Endometrium (tissue), 2 donors: ENCODE measurements at regions not wholly inside any gene's neighbourhood (a gene's known extent, or its start where the extent isn't known, plus 50 kb on each side); places are given as distances from the start of the nearest gene placed in this dataset.

Experiments
- FAIRE-seq: peaks from 2 replicates; lab custom pipeline; 2012; peaks lifted over from hg19 to GRCh38; lab: Jason Lieb, UNC
- donor health status: control.
- donor health status: control.

GRCh38 chr1:172801771-172802322 is 142.9 kb downstream of the FASLG start:
- FAIRE-seq, result no peak

GRCh38 chr1:172809750-172810149 is 150.8 kb downstream of the FASLG start:
- FAIRE-seq, result no peak

- FAIRE-seq, result no peak
These were observed 151.7 kb downstream of the FASLG start for GRCh38 chr1:172810480-172811175.

GRCh38 chr1:172811694-172812093 is 152.8 kb downstream of the FASLG start:
- FAIRE-seq, result no peak

GRCh38 chr1:172812118-172812517 is 153.2 kb downstream of the FASLG start:
- FAIRE-seq, result no peak

GRCh38 chr1:172813330-172813729 is 154.4 kb downstream of the FASLG start:
- FAIRE-seq, result no peak

- FAIRE-seq, result no peak
These were observed 155.5 kb downstream of the FASLG start for GRCh38 chr1:172814428-172814827.

- FAIRE-seq, result no peak
These were observed 156.8 kb downstream of the FASLG start for GRCh38 chr1:172815740-172816139.

GRCh38 chr1:172818841-172819527 is 160.1 kb downstream of the FASLG start:
- no peak for FAIRE-seq

- FAIRE-seq, result no peak
These were observed 161.7 kb downstream of the FASLG start for GRCh38 chr1:172820475-172821158.

GRCh38 chr1:172821609-172822274 is 162.8 kb downstream of the FASLG start:
- no peak for FAIRE-seq

GRCh38 chr1:172822886-172823285 is 164.0 kb downstream of the FASLG start:
- FAIRE-seq, result no peak

GRCh38 chr1:172823534-172823933 is 164.6 kb downstream of the FASLG start:
- FAIRE-seq, result no peak

GRCh38 chr1:172824209-172824608 is 165.3 kb downstream of the FASLG start:
- FAIRE-seq, result no peak

- peak; percentile 85 for FAIRE-seq
These were observed 167.3 kb downstream of the FASLG start for GRCh38 chr1:172826096-172826741.

- no peak for FAIRE-seq
These were observed 168.4 kb downstream of the FASLG start for GRCh38 chr1:172827301-172827700.

- FAIRE-seq, result no peak
These were observed 168.9 kb downstream of the FASLG start for GRCh38 chr1:172827841-172828240.

- no peak for FAIRE-seq
These were observed 173.3 kb downstream of the FASLG start for GRCh38 chr1:172832006-172832725.

GRCh38 chr1:172833954-172834353 is 175.1 kb downstream of the FASLG start:
- no peak for FAIRE-seq

GRCh38 chr1:172834609-172835008 is 175.7 kb downstream of the FASLG start:
- FAIRE-seq, result no peak

GRCh38 chr1:172835834-172836233 is 176.9 kb downstream of the FASLG start:
- FAIRE-seq, result no peak
